Nephron (organoid): ENCODE measurements at regions not wholly inside any gene's neighbourhood (a gene's known extent, or its start where the extent isn't known, plus 50 kb on each side); places are given as distances from the start of the nearest gene placed in this dataset.

Source experiments
- H3K27ac Mint-ChIP-seq, 3 experiments: 2 replicates each; pipeline ENCODE4 v1.8.0; 2020; ENCODE audit warnings: mixed read lengths in 3 of 3, mild to moderate bottlenecking in 2 of 3, moderate library complexity in 1 of 3
- H3K27me3 Mint-ChIP-seq: 2 replicates; pipeline ENCODE4 v1.8.0; 2021; ENCODE audit warnings: low read depth, mild to moderate bottlenecking, moderate library complexity, mixed read lengths
- H3K36me3 Mint-ChIP-seq: 2 replicates; pipeline ENCODE4 v1.8.0; 2020; ENCODE audit warnings: low read depth, mixed read lengths
- H3K4me1 Mint-ChIP-seq: 2 replicates; pipeline ENCODE4 v1.8.0; 2020; ENCODE audit warnings: mixed read lengths
- H3K4me3 Mint-ChIP-seq, 3 experiments: 2 replicates each; pipeline ENCODE4 v1.8.0; 2020; ENCODE audit warnings: mild to moderate bottlenecking in 3 of 3, mixed read lengths in 3 of 3, moderate library complexity in 2 of 3
- H3K9me3 Mint-ChIP-seq: 2 replicates; pipeline ENCODE4 v1.8.0; 2020; ENCODE audit warnings: mixed read lengths
- TF ChIP-seq, protein P1 (sequence below), 3 experiments: fragments of 200-600 bp; sonication (generic); IDR thresholded peaks; one replicate each; pipeline ENCODE4 v1.5.0; 2021; ENCODE audit warnings: antibody characterized with exemption in 3 of 3; ENCODE audit not compliant: unreplicated experiment in 3 of 3

DNA sequence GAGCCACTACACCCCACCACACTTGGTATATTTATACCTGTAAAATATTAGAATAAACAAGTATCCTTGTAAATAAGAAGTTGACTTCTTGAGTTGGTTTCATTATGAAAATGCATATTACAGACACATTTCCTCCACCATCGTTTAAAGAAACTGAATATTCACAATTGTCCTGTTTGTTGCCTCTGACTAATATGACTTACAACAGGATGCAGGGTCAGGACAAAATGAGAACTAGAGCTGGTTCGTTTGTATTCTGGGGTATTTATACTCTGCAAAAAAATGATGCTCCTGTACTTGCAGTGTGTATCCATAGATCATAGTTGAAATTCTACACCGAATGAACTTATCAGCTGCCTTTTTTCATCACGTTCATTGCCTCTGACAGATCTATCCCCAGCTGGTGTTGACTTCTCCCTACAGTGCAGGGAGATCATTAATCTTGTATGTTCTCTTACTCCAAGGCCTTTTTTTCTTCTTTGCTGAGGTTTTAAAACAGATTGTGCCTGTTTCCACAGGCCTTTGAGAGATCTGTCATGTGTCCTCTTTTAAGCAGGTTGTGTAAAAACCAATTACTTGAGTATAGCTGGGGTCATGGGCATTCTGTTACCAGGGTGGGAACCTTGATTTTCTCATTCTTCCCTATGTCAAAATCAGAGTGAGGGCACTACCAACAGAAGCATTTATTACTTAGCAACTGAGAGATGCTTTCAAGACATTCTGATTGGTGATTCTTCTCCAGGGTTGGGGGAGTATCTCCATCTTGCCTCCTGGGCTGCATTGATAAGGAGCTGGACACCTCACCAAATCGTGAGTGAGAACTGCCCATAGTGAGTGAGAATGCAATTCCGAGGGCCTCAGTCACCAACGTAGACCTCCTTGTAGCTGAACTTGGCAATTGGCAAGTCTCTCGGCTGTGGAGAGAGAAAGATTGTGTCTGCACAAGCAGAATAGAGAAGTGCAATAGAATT lies 78.8 kb upstream of the CD83 start:
- Mint-ChIP-seq H3K27me3 (peaks cover 58% of the 10 kb centered on the region), H3K4me1 (peaks cover 63% of the 10 kb centered on the region), H3K4me3 (no peak overlapping the region), H3K27ac (peak overlapping the region; percentile 29 to 59 (median 32)), H3K36me3 (no peaks in the 10 kb centered on the region), H3K9me3 (peaks cover 5% of the 10 kb centered on the region)
- TF ChIP-seq, protein P1, sequence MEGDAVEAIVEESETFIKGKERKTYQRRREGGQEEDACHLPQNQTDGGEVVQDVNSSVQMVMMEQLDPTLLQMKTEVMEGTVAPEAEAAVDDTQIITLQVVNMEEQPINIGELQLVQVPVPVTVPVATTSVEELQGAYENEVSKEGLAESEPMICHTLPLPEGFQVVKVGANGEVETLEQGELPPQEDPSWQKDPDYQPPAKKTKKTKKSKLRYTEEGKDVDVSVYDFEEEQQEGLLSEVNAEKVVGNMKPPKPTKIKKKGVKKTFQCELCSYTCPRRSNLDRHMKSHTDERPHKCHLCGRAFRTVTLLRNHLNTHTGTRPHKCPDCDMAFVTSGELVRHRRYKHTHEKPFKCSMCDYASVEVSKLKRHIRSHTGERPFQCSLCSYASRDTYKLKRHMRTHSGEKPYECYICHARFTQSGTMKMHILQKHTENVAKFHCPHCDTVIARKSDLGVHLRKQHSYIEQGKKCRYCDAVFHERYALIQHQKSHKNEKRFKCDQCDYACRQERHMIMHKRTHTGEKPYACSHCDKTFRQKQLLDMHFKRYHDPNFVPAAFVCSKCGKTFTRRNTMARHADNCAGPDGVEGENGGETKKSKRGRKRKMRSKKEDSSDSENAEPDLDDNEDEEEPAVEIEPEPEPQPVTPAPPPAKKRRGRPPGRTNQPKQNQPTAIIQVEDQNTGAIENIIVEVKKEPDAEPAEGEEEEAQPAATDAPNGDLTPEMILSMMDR (IDR thresholded peaks at IDR 0.05; ENCODE audit: unreplicated experiment in 3 of 3) = no peak

DNA sequence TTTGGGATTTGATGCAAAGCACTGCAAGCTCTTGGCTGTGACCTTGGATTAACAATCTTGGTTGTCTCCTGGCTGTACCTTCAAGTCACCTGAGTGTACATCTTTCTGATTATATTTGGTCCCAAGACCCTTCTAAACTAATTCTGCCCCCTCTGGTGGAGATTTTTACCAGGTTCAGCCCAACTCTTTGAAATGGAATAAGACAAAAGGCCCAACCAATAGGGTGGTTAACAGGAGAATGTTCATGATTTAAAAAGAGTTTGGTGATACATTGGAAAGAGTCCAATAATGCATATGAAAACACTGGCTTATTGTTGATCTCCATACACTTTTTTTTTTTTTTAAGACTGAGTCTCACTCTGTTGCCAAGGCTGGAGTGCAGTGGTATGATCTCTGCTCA lies 77.5 kb upstream of the CD83 start:
- Mint-ChIP-seq H3K27ac (no peak overlapping the region), H3K9me3 (peaks cover 5% of the 10 kb centered on the region), H3K27me3 (peaks cover 54% of the 10 kb centered on the region), H3K4me3 (no peak overlapping the region), H3K36me3 (no peaks in the 10 kb centered on the region), H3K4me1 (peaks cover 56% of the 10 kb centered on the region)
- TF ChIP-seq, protein P1 (IDR thresholded peaks at IDR 0.05; ENCODE audit: unreplicated experiment in 3 of 3) = no peak

DNA sequence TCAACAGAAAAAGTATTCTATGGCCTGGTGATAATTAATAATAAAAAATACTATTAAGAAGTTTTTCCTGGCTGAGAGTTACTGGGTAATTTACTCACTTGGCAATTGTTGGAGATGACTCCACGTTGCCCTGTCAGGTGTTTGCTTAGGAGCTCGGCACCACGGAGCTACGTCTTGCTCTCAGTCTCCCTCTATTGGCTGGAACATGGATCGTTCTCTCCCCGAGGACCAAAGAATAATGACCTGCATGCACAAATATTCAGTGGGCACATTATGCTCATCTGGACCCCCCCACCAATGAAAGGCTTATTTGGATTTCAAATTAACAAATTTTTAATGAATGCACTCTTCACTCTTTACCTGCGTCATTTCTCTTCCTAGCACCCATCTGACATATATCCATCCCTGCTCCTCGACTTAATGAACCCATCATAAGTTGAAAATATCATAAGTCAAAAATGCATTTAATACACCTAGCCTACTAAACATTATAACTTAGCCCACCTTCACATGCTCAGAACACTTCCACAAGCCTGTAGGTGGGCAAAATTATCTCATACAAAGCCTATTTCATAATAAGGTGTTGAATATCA lies 71.0 kb upstream of the CD83 start:
- TF ChIP-seq, protein P1 (IDR thresholded peaks at IDR 0.05; ENCODE audit: unreplicated experiment in 3 of 3) = peak; percentile 55 to 67 (median 59)
- Mint-ChIP-seq H3K4me1 (peaks cover 1% of the 10 kb centered on the region), H3K27me3 (peaks cover 45% of the 10 kb centered on the region), H3K36me3 (no peaks in the 10 kb centered on the region), H3K27ac (no peak overlapping the region), H3K4me3 (no peak overlapping the region), H3K9me3 (no peaks in the 10 kb centered on the region)

DNA sequence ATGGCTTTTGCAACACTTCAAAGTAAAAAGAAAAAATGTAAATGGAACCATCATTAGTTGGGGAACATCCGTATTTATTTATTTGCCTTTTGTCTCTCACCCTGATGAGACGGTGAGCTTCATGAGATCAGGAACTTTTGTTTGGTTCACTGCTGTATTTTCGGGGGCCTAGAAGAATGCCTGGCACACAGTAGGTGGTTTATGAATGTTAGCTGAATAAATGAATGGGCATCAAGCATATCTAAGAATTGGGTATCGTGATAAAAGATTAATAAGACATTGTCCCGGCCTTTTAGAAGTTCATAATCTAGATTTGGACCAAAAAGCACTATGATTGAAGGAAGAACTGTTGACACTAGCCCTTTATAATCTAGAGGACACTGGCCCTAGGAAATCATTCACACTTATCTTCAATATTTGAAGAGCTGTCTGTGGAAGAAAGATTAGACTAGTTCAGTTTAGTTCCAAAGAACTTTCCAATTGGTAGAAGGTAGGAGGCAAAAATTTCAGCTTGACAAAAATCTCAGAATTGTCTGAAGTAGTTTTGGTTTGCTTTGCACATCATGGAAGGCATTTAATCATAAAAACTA lies 70.3 kb upstream of the CD83 start:
- Mint-ChIP-seq H3K27ac (no peak overlapping the region), H3K4me1 (no peaks in the 10 kb centered on the region), H3K4me3 (no peak overlapping the region), H3K9me3 (no peaks in the 10 kb centered on the region), H3K36me3 (no peaks in the 10 kb centered on the region), H3K27me3 (peaks cover 39% of the 10 kb centered on the region)
- TF ChIP-seq, protein P1 (IDR thresholded peaks at IDR 0.05; ENCODE audit: unreplicated experiment in 3 of 3) = no peak

DNA sequence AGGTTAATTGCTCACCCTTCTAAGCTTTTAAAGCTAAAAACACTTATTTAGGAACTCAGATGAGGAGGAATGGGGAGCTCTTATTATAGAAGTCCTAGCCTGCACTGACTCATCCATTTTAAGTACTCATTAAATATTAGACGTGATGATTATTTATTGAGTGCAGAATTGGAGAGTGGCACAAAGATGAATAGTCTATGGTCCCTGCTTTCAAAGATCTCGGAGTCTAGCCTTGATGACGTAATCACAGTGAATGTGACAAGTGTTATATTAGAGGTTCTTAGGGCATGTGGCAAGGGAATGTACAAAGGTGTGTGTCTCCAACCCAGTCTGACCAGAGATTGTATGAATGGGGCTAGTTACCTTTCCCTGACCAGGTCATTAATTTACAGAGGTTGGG lies 68.7 kb upstream of the CD83 start:
- Mint-ChIP-seq H3K36me3 (no peaks in the 10 kb centered on the region), H3K27ac (no peak overlapping the region), H3K27me3 (peaks cover 32% of the 10 kb centered on the region), H3K4me1 (no peaks in the 10 kb centered on the region), H3K4me3 (no peak overlapping the region), H3K9me3 (no peaks in the 10 kb centered on the region)
- TF ChIP-seq, protein P1 (IDR thresholded peaks at IDR 0.05; ENCODE audit: unreplicated experiment in 3 of 3) = no peak
